ENCODE measurements at regions not wholly inside any gene's neighbourhood (a gene's known extent, or its start where the extent isn't known, plus 50 kb on each side); places are given as distances from the start of the nearest gene placed in this dataset.

- TF ChIP-seq CTCF (IDR thresholded peaks at IDR 0.05) = no peak
- TF ChIP-seq POLR2AphosphoS5 (IDR thresholded peaks at IDR 0.05; ENCODE audit: insufficient read depth in 1 of 2, low read depth in 1 of 2) = no peak
These were observed 739.9 kb upstream of the SOX9 start for GRCh38 chr17:71380936-71381335.

Measured in vagina (tissue), 2 donors.